ENCODE measurements at regions not wholly inside any gene's neighbourhood (a gene's known extent, or its start where the extent isn't known, plus 50 kb on each side); places are given as distances from the start of the nearest gene placed in this dataset.

DNA sequence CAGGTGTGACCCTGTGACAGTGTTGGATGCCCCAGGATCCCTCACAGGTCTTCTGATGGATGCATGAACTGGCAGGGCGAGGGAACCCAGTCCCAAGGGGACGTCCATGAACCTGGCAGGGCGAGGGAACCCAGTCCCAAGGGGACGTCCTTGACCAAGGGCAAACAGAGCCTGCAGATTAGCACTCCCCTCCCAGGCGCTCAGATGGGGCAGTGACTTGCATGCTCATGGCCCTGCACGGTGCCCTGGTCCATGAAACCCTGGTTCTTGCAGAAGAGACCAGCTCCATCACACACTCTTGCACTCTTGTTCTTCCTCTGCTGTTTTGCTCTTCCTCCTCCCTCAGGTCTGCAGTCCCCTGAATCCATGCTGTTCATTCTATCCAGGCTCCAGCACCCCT lies 192.7 kb downstream of the GALR1 start:
- H3K36me3 ChIP-seq (ENCODE audit: control insufficient read depth, insufficient read depth, low read length): no peaks in the 10 kb centered on the region
- POLR2A ChIA-PET: no interaction called here
- CTCF ChIA-PET: no interaction called here
- no peak overlapping the region for H3K4me3 ChIP-seq (ENCODE audit: low read depth, low read length)
- no peaks in the 10 kb centered on the region for H3K27me3 ChIP-seq (ENCODE audit: control insufficient read depth, insufficient read depth, low read length)
- no peak for DNase-seq (ENCODE audit: low read depth)
- TF ChIP-seq, protein P1, sequence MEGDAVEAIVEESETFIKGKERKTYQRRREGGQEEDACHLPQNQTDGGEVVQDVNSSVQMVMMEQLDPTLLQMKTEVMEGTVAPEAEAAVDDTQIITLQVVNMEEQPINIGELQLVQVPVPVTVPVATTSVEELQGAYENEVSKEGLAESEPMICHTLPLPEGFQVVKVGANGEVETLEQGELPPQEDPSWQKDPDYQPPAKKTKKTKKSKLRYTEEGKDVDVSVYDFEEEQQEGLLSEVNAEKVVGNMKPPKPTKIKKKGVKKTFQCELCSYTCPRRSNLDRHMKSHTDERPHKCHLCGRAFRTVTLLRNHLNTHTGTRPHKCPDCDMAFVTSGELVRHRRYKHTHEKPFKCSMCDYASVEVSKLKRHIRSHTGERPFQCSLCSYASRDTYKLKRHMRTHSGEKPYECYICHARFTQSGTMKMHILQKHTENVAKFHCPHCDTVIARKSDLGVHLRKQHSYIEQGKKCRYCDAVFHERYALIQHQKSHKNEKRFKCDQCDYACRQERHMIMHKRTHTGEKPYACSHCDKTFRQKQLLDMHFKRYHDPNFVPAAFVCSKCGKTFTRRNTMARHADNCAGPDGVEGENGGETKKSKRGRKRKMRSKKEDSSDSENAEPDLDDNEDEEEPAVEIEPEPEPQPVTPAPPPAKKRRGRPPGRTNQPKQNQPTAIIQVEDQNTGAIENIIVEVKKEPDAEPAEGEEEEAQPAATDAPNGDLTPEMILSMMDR (IDR thresholded peaks at IDR 0.05; ENCODE audit: insufficient read depth, low read depth, low read length): no peak

DNA sequence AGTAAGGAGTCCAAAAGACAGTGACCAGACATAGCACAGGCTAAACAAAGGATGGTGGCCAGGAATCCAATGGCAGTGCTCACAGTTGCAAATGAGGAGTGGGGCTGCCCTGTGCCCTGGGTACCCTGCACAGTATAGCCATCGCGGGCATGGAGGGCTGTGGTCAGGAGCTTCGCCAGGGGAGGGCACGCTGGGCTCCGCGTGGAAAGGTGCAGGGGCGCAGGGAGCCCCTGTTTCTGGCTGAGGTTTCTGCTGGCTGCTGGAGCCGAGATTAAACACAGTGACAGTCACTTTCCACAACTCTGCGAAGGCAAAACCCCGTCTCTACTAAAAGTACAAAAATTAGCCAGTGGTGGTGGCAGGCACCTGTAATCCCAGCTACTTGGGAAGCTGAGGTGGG lies 194.7 kb downstream of the GALR1 start:
- TF ChIP-seq, protein P1 (IDR thresholded peaks at IDR 0.05; ENCODE audit: insufficient read depth, low read depth, low read length): no peak
- POLR2A ChIA-PET: no interaction called here
- no peak for DNase-seq (ENCODE audit: low read depth)
- Histone ChIP-seq H3K36me3 (ENCODE audit: control insufficient read depth, insufficient read depth, low read length) (no peaks in the 10 kb centered on the region), H3K27me3 (ENCODE audit: control insufficient read depth, insufficient read depth, low read length) (no peaks in the 10 kb centered on the region), H3K4me3 (ENCODE audit: low read depth, low read length) (no peak overlapping the region)
- CTCF ChIA-PET: no interaction called here

DNA sequence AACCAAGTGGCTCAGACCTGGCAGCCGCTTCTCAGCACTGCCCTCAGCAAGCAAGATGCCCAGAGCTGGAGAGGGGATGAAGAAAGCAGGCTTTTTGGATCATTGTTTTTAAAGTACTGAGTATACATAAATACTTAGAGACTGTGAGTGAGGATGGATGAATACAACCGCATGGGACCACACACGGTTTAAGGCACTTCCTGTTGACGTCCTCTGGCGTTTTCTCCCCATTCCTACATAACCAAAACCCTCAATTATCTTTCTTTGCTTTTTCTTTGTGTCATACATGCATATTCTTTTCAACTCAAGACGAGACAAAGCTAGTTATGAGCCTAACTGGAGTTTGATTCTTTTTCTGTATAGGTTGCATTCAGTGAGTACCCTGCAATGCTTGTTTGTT lies 198.4 kb downstream of the GALR1 start:
- CTCF ChIA-PET: no interaction called here

DNA sequence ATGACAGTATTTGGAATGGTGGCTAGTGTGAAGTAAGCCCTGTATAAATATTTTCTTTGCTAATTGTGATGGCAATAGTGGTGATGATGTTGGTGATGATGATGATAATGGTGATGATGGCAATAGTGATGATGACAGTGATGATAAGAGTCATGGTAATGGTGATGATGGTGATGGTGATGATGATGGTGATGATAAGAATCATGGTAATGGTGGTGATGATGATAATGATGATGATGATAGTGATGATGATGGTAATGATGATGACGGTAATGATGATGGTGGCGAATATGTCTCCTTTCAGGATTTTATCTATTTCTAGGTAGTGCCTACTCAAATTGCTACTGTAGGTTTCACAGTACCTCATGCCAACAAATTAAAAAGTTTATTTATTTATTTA lies 205.4 kb downstream of the GALR1 start:
- no peak for DNase-seq (ENCODE audit: low read depth)
- H3K4me3 ChIP-seq (ENCODE audit: low read depth, low read length): no peak overlapping the region
- ChIA-PET CTCF (no interaction called here), POLR2A (no interaction called here)
- H3K36me3 ChIP-seq (ENCODE audit: control insufficient read depth, insufficient read depth, low read length): no peaks in the 10 kb centered on the region
- H3K27me3 ChIP-seq (ENCODE audit: control insufficient read depth, insufficient read depth, low read length): no peaks in the 10 kb centered on the region
- TF ChIP-seq, protein P1 (IDR thresholded peaks at IDR 0.05; ENCODE audit: insufficient read depth, low read depth, low read length): no peak

More for the DNA sequence above, 198.4 kb downstream of the GALR1 start:
- Histone ChIP-seq H3K27me3 (ENCODE audit: control insufficient read depth, insufficient read depth, low read length) (no peaks in the 10 kb centered on the region), H3K36me3 (ENCODE audit: control insufficient read depth, insufficient read depth, low read length) (no peaks in the 10 kb centered on the region), H3K4me3 (ENCODE audit: low read depth, low read length) (no peak overlapping the region)
- POLR2A ChIA-PET: no interaction called here
- TF ChIP-seq, protein P1 (IDR thresholded peaks at IDR 0.05; ENCODE audit: insufficient read depth, low read depth, low read length): no peak
- no peak for DNase-seq (ENCODE audit: low read depth)

DNA sequence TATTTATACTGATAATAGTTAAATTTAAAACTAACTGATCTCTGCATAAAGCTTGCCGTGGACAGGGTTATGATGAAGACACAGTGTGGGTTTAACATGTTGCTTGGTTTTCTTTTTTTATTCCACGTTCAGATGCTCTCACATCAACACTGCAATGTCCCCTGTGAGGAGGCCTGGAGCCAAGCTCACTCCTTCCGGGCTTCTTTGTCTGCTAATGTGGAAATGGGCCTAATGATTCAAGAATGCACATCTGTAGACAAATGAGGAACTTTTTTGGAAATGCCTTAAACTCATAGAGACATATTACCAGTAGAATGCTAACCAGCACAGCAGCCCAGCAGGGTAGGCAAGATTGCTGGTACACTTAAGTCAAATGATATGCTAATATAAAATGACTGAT lies 208.0 kb downstream of the GALR1 start:
- H3K27me3 ChIP-seq (ENCODE audit: control insufficient read depth, insufficient read depth, low read length): no peaks in the 10 kb centered on the region
- H3K4me3 ChIP-seq (ENCODE audit: low read depth, low read length): no peak overlapping the region
- POLR2A ChIA-PET: no interaction called here
- TF ChIP-seq, protein P1 (IDR thresholded peaks at IDR 0.05; ENCODE audit: insufficient read depth, low read depth, low read length): no peak
- H3K36me3 ChIP-seq (ENCODE audit: control insufficient read depth, insufficient read depth, low read length): no peaks in the 10 kb centered on the region
- DNase-seq (ENCODE audit: low read depth): no peak
- CTCF ChIA-PET: no interaction called here
